Skin epidermis (tissue), 12 donors: ENCODE measurements at regions not wholly inside any gene's neighbourhood (a gene's known extent, or its start where the extent isn't known, plus 50 kb on each side); places are given as distances from the start of the nearest gene placed in this dataset.
A peak's percentile ranks its signal among the peaks of the same experiment; 100 is the strongest.
"Not testable (repeated sequence)": the region's sequence is repeated elsewhere in the genome, so short reads cannot be mapped to it uniquely, and the experiment has no call there.

Experiments used
- H3K27ac ChIP-seq, 21 experiments: fragments of 200-600 bp; sonication (generic) in 11 of 21; one replicate each; pipeline ENCODE4 v1.5.0; 2020; ENCODE audit warnings: mild to moderate bottlenecking in 3 of 21, inconsistent platforms in 2 of 21, moderate library complexity in 2 of 21
- H3K4me3 ChIP-seq, 7 experiments: fragments of 200-600 bp; sonication (generic) in 2 of 7; one replicate each; pipeline ENCODE4 v1.5.0; 2020; ENCODE audit warnings: inconsistent platforms in 2 of 7, mild to moderate bottlenecking in 2 of 7, moderate library complexity in 1 of 7

- H3K27ac ChIP-seq = no peak overlapping the region
- no peak overlapping the region for H3K4me3 ChIP-seq
Observed at GRCh38 chr1:65020774-65021173, 54.4 kb upstream of the JAK1 start.

- Histone ChIP-seq H3K4me3 (no peak overlapping the region), H3K27ac (peak overlapping the region in 1 of 21 experiments; percentile 38)
Observed at GRCh38 chr1:65021795-65022194, 55.4 kb upstream of the JAK1 start.

GRCh38 chr1:65022216-65022615 lies 55.9 kb upstream of the JAK1 start:
- H3K27ac ChIP-seq = no peak overlapping the region
- H3K4me3 ChIP-seq = no peak overlapping the region

GRCh38 chr1:65025794-65026193 lies 59.4 kb upstream of the JAK1 start:
- H3K27ac ChIP-seq = peak overlapping the region in 1 of 21 experiments; percentile 2
- no peak overlapping the region for H3K4me3 ChIP-seq

GRCh38 chr1:65026235-65026634 lies 59.9 kb upstream of the JAK1 start:
- peak overlapping the region in 1 of 21 experiments; percentile 2 for H3K27ac ChIP-seq
- no peak overlapping the region for H3K4me3 ChIP-seq

- Histone ChIP-seq H3K4me3 (no peak overlapping the region), H3K27ac (no peak overlapping the region)
Observed at GRCh38 chr1:65027666-65028358, 61.5 kb upstream of the JAK1 start.

- not testable (repeated sequence) for H3K27ac ChIP-seq, H3K4me3 ChIP-seq
Observed at GRCh38 chr1:65029434-65029833, 63.1 kb upstream of the JAK1 start.

GRCh38 chr1:65034879-65035278 lies 68.5 kb upstream of the JAK1 start:
- not testable (repeated sequence) for H3K27ac ChIP-seq

GRCh38 chr1:65036570-65037051 lies 70.3 kb upstream of the JAK1 start:
- H3K27ac ChIP-seq = no peak overlapping the region
- H3K4me3 ChIP-seq = no peak overlapping the region

More at GRCh38 chr1:65034879-65035278, 68.5 kb upstream of the JAK1 start:
- H3K4me3 ChIP-seq = not testable (repeated sequence)

- Histone ChIP-seq H3K27ac (no peak overlapping the region), H3K4me3 (no peak overlapping the region)
Observed at GRCh38 chr1:65039066-65039465, 72.7 kb upstream of the JAK1 start.

- Histone ChIP-seq H3K27ac (no peak overlapping the region), H3K4me3 (no peak overlapping the region)
Observed at GRCh38 chr1:65039508-65039907, 73.2 kb upstream of the JAK1 start.

- Histone ChIP-seq H3K27ac (no peak overlapping the region), H3K4me3 (no peak overlapping the region)
Observed at GRCh38 chr1:65042467-65042866, 76.1 kb upstream of the JAK1 start.

GRCh38 chr1:65044411-65044810 lies 78.1 kb upstream of the JAK1 start:
- H3K27ac ChIP-seq = no peak overlapping the region

GRCh38 chr1:65045022-65045817 lies 78.9 kb upstream of the JAK1 start:
- Histone ChIP-seq H3K4me3 (no peak overlapping the region), H3K27ac (no peak overlapping the region)

More at GRCh38 chr1:65044411-65044810, 78.1 kb upstream of the JAK1 start:
- no peak overlapping the region for H3K4me3 ChIP-seq

- Histone ChIP-seq H3K27ac (no peak overlapping the region), H3K4me3 (no peak overlapping the region)
Observed at GRCh38 chr1:65048335-65048734, 82.0 kb upstream of the JAK1 start.

GRCh38 chr1:65049941-65050713 lies 83.8 kb upstream of the JAK1 start:
- Histone ChIP-seq H3K4me3 (no peak overlapping the region), H3K27ac (no peak overlapping the region)

- H3K27ac ChIP-seq = no peak overlapping the region
- H3K4me3 ChIP-seq = no peak overlapping the region
Observed at GRCh38 chr1:65050735-65051134, 84.4 kb upstream of the JAK1 start.

- Histone ChIP-seq H3K27ac (no peak overlapping the region), H3K4me3 (no peak overlapping the region)
Observed at GRCh38 chr1:65054481-65054880, 88.1 kb upstream of the JAK1 start.

GRCh38 chr1:65055747-65056146 lies 89.4 kb upstream of the JAK1 start:
- H3K27ac ChIP-seq = peak overlapping the region in 1 of 21 experiments; percentile 16
- no peak overlapping the region for H3K4me3 ChIP-seq

- peak overlapping the region in 1 of 21 experiments; percentile 16 for H3K27ac ChIP-seq
- H3K4me3 ChIP-seq = no peak overlapping the region
Observed at GRCh38 chr1:65056234-65056633, 89.9 kb upstream of the JAK1 start.
